ENCODE measurements at regions not wholly inside any gene's neighbourhood (a gene's known extent, or its start where the extent isn't known, plus 50 kb on each side); places are given as distances from the start of the nearest gene placed in this dataset.
"Not testable (repeated sequence)": the region's sequence is repeated elsewhere in the genome, so short reads cannot be mapped to it uniquely, and the experiment has no call there.

GRCh38 chr6:140537834-140538705 is 1163.6 kb upstream of the CITED2 start:
- peak; percentile 26 for DNase-seq (ENCODE audit: low spot score)

GRCh38 chr6:140537211-140537610 is 1162.8 kb upstream of the CITED2 start:
- no peak for DNase-seq (ENCODE audit: low spot score)

- DNase-seq (ENCODE audit: low spot score), result no peak
These were observed 1161.1 kb upstream of the CITED2 start for GRCh38 chr6:140535511-140535910.

GRCh38 chr6:140533526-140533925 is 1159.1 kb upstream of the CITED2 start:
- DNase-seq (ENCODE audit: low spot score), result no peak

GRCh38 chr6:140504776-140505175 is 1130.3 kb upstream of the CITED2 start:
- no peak for DNase-seq (ENCODE audit: low spot score)

GRCh38 chr6:140500849-140501248 is 1126.4 kb upstream of the CITED2 start:
- no peak for DNase-seq (ENCODE audit: low spot score)

- DNase-seq (ENCODE audit: low spot score), result no peak
These were observed 1125.2 kb upstream of the CITED2 start for GRCh38 chr6:140499607-140500006.

GRCh38 chr6:140494321-140495108 is 1120.1 kb upstream of the CITED2 start:
- DNase-seq (ENCODE audit: low spot score), result no peak

- DNase-seq (ENCODE audit: low spot score), result not testable (repeated sequence)
These were observed 1119.0 kb upstream of the CITED2 start for GRCh38 chr6:140493470-140493869.

GRCh38 chr6:140490081-140490480 is 1115.6 kb upstream of the CITED2 start:
- no peak for DNase-seq (ENCODE audit: low spot score)

GRCh38 chr6:140487586-140487985 is 1113.1 kb upstream of the CITED2 start:
- no peak for DNase-seq (ENCODE audit: low spot score)

- no peak for DNase-seq (ENCODE audit: low spot score)
These were observed 1112.3 kb upstream of the CITED2 start for GRCh38 chr6:140486450-140487361.

GRCh38 chr6:140485740-140486449 is 1111.4 kb upstream of the CITED2 start:
- DNase-seq (ENCODE audit: low spot score), result no peak

- DNase-seq (ENCODE audit: low spot score), result peak; percentile 5
These were observed 1106.4 kb upstream of the CITED2 start for GRCh38 chr6:140480852-140481251.

- DNase-seq (ENCODE audit: low spot score), result no peak
These were observed 1104.2 kb upstream of the CITED2 start for GRCh38 chr6:140478631-140479030.

GRCh38 chr6:140475086-140475485 is 1100.6 kb upstream of the CITED2 start:
- no peak for DNase-seq (ENCODE audit: low spot score)

- no peak for DNase-seq (ENCODE audit: low spot score)
These were observed 1090.3 kb upstream of the CITED2 start for GRCh38 chr6:140464720-140465119.

- no peak for DNase-seq (ENCODE audit: low spot score)
These were observed 1088.9 kb upstream of the CITED2 start for GRCh38 chr6:140463312-140463710.

- DNase-seq (ENCODE audit: low spot score), result no peak
These were observed 1088.2 kb upstream of the CITED2 start for GRCh38 chr6:140462453-140463311.

GRCh38 chr6:140462076-140462452 is 1087.6 kb upstream of the CITED2 start:
- no peak for DNase-seq (ENCODE audit: low spot score)
